Stimulated activated CD4-positive, alpha-beta T cell treated with anti-CD3 and anti-CD28 coated beads, Interleukin-12 subunit alpha, Interleukin-12 subunit beta, amount 100 ng/mL, for 4 hours (primary cell): ENCODE measurements at regions not wholly inside any gene's neighbourhood (a gene's known extent, or its start where the extent isn't known, plus 50 kb on each side); places are given as distances from the start of the nearest gene placed in this dataset.
"Not testable (repeated sequence)": the region's sequence is repeated elsewhere in the genome, so short reads cannot be mapped to it uniquely, and the experiment has no call there.

ENCODE experiments used
- DNase-seq: peaks from one replicate; pipeline ENCODE4 v3.0.0-alpha.2; 2020

- DNase-seq: no peak
Observed at GRCh38 chr2:147037048-147037447, 807.8 kb upstream of the ACVR2A start.

DNA sequence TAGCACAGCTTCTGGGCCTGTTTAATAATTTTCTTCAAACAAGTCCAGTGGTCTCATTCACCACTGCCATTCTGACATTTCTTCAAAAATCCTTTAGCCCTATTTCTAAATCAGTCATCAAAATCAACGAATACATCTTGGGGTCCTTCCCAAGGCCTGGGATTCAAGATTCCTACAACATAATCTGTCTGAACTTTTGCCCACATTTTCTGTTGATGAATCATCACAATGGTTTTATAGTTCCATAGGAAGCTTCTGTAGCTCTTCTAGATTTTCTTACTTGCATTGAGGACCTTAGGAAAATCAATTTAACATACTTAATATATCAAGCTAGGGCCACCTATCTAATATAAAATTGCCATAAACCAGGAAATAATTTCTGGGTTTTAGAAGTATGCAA is 811.8 kb upstream of the ACVR2A start:
- DNase-seq: no peak

DNA sequence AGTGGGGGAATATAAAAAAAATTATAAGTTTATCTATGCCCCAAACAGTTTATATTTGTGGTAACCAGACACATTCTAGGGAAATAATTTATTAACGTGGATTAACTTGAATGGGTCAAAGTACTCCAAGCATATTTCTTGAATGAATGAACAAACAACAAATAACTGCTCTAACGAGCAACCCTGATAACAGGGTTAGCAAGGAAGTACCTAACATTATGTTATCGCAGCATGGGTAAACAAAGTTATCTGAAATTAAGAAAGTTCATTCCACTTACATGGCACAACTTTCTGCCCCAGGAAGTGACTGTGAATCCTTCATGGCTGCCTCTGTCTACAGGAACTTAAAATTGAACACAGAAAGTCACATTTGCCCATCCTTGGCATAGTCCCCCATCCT is 812.9 kb upstream of the ACVR2A start:
- no peak for DNase-seq

DNA sequence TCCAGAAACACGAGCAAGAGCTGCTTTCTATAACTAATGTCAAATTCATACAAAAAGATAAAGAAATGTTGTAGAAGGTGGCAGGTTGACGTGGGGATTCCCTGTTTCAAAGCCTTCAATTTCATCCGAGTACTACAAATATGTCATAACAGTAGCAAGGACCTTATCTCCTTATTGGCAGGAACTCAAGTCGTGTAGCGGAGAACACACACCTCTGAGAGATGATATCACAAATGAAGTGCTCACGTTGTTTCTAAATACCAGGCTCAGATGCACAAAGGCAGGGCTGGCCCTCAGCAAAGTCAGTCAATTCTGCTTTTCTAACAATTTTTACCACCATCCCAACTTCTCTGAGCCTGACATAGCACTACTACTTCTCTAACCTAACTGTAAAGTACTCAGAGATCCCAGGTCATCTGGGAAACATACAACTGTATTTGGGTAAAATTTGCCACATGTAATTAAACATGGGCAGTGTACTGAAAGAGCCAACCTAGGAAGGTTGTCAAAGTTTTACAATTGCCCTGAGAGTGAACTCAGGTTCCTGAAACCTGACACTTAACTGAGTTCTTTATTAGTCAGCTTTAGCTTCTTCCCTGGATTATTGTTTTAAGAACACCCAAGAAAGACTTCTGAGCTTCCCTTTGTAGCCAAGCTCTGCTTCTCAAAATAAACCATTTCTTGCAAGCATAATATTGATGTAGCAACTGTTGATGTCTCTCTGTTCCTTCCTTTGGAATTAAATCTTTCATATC is 813.7 kb upstream of the ACVR2A start:
- no peak for DNase-seq

GRCh38 chr2:147027436-147027835 is 817.4 kb upstream of the ACVR2A start:
- no peak for DNase-seq

- DNase-seq: no peak
Observed at GRCh38 chr2:147026664-147027295, 818.0 kb upstream of the ACVR2A start.

DNA sequence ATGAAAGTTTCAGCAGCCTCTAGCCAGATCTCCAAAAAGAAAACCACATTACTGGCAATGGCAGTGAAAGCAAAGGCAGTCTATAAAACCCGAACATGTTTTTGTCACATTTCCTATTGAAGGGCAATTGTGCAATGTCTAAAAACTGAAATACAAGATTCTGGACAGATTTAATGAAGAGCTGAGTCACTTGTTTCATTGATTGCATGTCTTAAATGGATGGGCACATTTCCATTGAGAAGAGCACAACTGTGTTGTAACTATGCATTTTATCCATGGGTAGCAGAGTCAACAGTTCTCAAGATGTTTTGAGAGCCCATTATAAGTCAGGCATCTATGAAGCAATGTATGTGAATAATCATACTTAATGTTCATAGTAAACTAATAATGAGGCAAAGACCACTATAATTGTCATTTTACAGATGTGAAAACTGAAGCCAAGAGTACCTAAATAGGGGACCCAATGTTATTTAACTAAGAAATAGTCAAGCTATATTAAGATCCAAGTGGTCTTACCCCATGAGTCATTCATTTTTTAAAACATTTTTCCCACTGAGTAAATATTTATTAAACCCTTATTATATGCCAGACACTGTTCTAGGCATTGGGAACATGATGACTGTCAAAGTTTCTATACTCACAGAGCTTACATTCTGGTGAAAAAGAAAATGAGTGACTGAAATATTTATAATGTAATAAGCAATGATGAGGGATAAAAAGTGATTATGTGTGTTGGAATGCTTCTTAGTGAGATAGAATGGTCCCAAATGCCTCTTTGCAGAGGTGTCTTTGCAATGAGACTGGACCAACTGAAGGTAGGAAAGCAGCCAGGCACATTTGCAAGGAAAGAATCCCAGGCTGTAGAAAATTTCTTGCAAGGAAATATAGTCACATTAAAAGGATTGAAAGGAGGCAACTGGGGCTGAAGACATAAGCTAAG is 818.9 kb upstream of the ACVR2A start:
- no peak for DNase-seq

DNA sequence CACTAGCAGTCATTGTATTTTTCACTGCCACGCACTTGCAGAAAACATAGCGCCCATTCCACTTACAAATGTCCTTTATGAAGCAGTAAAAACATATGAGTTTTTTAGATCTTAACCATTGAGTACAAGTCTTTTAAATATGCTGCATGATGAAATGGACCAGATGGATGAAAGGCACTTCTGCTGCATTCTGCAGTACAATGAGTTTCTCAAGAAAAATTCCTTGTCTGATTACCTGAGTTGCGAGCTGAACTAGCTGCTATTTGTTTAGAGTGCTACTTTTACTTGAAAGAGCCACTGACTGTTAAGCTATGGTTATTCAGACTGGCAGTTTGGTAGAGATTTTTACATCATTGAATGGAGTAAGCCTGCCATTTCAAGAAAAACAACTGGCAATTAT is 825.5 kb upstream of the ACVR2A start:
- DNase-seq: no peak

DNA sequence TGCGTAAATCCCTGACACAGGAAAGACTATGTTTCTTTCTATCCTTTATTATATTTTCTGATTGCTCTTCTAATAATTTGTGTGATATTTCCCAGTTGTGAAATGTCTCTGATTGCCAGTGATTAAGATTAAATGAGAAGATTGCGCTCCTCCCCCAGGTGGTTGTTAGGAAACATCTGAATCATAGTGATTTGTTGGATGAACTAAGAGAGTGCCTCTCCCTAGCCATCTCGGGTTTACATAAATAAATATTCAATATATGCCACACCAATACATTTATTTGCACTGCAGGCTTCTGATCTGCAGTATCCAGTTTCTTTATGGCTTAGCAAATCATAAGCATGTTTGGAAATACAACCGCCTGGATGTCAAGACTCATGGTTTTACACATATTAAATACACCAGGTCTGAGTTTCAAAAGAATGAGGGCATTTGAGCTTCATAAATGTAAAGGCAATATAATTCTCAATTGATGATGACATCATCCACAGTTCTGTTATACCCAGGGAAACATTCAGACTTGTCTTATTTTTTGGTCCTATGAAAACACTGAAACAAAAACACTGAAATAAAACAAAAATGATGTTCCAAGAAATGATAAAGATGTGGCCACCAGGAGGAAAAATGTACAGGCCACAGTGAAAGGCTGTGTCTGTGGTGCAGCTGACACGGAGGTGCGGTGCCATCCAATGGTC is 826.7 kb upstream of the ACVR2A start:
- DNase-seq: no peak

- no peak for DNase-seq
Observed at GRCh38 chr2:147016181-147016580, 828.6 kb upstream of the ACVR2A start.

GRCh38 chr2:147015591-147015990 is 829.2 kb upstream of the ACVR2A start:
- no peak for DNase-seq

DNA sequence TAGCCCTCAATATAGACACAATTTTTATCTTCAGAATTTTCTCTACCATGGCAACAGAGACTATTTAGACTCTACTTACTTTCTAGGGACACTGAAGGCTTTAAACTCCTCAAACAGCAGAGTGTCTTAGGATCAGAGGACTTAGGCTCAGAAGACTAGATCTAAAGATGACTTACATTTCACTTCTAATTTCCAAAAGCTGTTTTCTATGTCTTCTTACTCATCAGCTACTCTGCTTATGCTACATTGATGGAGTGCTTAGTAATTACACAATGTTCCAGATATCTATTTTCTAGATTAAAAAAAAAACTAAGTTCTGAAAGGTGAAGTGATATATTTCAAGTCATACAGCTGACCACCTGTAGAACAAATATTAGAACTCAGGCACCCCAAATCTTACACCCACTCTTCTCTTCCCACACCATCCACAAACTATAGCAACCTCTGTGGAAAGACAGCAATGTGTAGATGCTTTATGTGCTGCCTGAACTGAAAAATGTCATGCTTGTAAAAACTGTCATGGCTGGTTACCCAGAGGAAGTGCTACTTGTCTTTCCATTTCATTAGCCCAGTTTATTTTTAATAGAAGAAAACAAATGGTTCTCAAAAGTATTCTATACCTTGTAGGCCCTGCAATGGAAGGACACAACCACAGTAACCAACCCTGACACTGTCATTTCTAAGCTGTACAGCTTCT is 831.0 kb upstream of the ACVR2A start:
- no peak for DNase-seq

DNA sequence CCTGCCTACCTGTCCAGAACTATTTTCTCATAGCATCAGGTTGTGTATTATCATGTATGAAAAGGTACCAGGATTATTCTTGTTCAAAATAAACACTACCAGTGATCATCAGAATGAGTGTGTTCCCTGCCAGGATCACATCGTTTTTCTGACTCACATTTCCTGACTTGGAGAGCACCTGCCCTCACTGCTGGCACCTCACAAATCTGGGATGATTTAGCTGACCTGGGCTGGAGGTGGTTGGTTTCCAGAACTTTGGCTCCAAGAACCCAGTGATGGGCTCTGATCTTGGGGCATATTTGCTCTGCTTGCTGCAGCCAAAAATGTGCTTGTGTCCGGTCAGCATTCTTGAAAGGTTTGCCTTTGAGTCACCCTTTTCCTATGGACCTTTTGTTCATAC is 836.3 kb upstream of the ACVR2A start:
- no peak for DNase-seq

DNA sequence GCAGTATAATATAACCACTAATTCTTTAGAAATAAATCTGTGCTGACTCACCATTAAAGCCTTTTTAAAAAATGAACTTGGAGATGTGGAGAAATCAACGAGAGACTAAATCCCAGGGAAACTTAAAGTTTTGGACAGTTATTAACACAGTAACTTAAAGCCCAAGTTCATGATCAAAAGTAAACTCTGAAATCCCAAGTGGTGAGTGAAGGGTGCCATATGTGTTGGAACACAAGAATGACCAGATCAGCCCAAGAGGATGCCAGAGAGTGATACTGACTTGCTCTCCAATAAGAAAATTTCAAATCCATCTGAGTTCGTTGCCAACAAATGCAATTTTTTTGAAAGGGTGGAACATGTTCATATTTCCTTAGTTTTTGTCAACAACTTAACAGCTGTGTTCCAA is 838.1 kb upstream of the ACVR2A start:
- DNase-seq: no peak

- no peak for DNase-seq
Observed at GRCh38 chr2:147003081-147003480, 841.7 kb upstream of the ACVR2A start.

DNA sequence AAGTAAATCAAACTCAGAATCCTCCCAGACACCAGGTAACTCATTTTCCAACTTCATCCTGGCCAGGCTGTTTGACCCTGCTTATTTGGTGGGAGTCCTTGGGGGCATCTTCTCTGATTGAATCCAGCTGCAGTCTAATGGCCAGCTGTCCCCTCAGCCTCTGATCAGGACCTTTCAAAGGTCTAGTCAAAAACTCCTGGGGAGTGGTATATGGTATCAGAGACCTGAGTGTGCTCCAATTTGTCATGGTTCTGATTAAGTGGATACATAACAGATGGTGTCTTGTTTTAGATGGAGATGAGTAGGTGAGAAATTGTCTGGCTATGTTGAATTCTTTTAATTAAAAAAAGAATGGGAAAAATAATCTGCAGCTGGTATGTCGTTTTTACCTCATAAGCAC is 842.6 kb upstream of the ACVR2A start:
- DNase-seq: no peak

DNA sequence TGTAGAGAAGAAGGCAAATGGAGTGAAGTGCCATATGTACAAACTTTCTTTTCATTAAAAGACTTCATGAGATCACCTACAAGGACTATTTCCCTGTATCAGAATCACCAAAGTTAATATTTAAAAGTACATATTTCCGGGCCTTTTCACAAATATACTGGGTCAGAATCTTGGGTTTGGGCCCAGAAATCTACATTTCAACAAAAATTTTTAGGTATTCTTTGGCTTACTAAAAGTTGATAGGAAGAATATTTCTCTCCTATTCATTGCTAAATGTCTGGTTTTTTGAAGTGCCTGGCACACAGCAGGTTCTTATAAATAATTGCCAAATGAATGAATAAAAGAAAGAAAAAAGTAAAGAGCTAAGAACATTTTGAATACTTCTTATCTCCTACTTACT is 843.8 kb upstream of the ACVR2A start:
- DNase-seq: no peak

DNA sequence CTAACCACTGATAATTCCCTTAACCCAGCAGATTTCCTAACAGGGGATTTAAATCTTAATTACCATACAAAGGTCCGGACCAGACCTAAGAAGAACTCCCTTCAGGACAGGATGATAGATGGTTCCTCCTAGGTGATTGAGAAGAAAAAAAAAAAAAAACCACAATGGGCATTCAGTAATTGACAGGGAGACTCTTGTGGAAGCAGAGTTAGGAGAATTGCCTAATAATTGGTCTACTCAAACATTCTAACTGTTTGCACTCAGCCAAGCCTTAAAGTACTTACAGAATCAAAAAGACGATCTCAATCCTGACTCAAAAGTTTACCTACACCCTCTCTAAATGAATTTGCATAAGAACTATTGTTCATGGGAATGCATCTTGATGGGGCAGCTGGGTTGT is 844.7 kb upstream of the ACVR2A start:
- not testable (repeated sequence) for DNase-seq

DNA sequence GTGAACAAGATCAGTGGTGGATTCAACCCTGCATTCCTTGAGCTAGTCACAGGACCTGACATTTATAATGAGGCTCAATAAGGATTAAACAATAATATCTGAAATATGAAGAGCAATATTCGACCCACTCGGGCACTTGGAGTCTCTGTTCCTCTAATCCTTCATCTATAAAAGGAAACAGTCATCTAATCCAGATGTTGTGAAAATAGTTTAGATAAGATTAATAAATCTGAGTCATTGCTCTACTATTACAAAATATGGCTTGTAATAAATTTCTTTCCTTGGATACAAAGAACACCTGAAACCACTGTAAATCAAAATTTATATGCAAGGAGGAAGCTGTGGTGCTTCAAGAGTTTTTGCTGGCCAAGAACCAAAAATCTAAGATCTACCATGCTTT is 846.9 kb upstream of the ACVR2A start:
- no peak for DNase-seq

DNA sequence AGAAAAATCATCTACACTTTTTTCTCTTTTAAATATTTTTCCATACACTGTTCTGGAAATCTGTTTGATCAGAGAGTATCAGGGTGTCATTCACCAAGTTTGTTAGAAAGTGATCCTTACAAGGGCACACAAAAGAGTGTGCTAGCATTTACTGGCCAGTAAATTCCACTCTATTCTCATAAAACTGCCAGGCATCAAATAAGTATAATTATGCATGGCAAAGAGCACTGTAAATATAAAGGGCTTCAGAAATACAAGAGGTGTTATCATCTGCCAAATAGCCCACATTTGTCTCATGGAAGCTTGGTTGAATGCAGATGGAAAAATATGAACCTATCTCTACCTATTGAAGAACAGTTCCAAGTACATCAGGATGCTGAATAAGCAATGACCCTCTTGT is 847.3 kb upstream of the ACVR2A start:
- no peak for DNase-seq

DNA sequence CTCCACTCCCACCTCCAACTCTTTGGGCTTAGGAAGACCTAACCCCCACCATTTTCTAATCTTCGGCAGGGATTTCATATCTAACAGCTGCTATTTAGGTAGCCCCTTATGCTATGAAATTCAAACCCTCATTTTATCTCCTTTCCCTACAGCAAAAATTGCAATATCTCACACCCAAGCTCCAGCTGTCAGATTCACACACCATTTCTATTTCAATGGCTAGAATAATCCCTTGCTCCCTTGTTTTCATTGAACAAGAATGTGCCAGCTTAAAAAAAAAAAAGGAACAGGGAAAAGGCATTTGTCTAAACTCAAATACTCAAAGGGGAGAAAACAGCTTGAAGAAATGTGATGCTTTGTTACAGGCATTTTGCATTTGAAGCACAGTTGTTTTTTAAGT is 850.6 kb upstream of the ACVR2A start:
- DNase-seq: no peak

DNA sequence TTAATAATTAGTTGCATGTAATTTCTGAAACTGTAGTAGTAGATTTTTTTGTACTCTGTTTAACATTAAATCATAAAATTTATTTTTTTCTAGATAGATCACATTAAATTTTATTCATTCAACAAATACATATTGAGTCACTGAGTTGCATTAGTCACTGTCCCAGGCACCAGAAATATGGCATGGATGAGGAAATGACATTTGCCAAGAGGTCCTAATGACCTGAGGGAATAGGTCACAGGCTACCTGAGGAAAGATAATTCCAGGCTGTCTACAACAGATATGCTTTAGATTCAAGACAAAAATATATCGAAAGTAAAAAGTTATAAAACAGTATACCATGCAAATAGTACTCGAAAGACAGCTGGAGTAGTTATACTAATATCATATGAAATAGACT is 852.4 kb upstream of the ACVR2A start:
- no peak for DNase-seq

GRCh38 chr2:146992057-146992456 is 852.8 kb upstream of the ACVR2A start:
- no peak for DNase-seq
